ENCODE measurements at regions not wholly inside any gene's neighbourhood (a gene's known extent, or its start where the extent isn't known, plus 50 kb on each side); places are given as distances from the start of the nearest gene placed in this dataset.

DNA sequence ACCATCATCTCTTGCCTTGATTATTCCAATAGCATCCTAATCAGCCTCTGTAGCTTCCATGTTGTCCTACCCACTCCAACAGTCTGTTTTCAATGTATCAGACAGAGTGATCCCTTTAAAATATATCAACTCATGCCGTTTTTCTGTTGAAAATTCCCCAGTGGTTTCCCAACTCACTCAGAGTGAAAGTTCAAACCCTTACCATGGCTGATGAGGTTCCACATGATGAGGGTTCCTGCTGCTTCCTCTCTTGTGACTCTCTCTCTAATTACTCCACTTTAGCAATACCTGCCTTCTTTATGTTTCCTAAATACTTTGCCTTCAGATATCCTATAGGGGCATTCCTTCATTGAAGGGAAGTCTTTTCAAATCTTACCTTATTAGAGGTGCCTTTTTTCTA, 334.7 kb downstream of the PPP1R2C start:
- TF ChIP-seq, protein P1, sequence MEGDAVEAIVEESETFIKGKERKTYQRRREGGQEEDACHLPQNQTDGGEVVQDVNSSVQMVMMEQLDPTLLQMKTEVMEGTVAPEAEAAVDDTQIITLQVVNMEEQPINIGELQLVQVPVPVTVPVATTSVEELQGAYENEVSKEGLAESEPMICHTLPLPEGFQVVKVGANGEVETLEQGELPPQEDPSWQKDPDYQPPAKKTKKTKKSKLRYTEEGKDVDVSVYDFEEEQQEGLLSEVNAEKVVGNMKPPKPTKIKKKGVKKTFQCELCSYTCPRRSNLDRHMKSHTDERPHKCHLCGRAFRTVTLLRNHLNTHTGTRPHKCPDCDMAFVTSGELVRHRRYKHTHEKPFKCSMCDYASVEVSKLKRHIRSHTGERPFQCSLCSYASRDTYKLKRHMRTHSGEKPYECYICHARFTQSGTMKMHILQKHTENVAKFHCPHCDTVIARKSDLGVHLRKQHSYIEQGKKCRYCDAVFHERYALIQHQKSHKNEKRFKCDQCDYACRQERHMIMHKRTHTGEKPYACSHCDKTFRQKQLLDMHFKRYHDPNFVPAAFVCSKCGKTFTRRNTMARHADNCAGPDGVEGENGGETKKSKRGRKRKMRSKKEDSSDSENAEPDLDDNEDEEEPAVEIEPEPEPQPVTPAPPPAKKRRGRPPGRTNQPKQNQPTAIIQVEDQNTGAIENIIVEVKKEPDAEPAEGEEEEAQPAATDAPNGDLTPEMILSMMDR (conservative IDR thresholded peaks at IDR 0.05; ENCODE audit: low read length), result no peak
- TF ChIP-seq EZH2phosphoT487 (IDR thresholded peaks at IDR 0.05; ENCODE audit: borderline replicate concordance), result no peak

Measured in Loucy (cell line).